ENCODE measurements at regions not wholly inside any gene's neighbourhood (a gene's known extent, or its start where the extent isn't known, plus 50 kb on each side); places are given as distances from the start of the nearest gene placed in this dataset.

DNA sequence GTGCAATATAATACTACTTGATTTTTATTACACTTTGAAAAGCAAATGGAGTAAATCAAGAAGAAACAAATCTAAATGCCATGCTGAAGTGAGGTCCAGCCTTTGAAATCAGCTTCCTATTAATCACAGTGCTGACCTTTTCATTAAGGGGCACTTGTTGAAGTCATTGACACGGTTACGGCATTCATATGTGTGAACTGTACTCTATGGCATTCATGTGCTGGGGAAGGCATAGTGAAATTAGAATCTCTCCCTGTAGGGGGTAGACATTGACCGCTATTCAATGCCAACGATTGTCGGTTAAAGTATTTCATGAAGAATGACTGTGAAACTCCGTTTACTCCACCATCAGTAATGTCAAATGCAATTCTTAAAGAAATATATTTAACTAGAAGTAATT, 296.1 kb upstream of the SEMA3A start:
- peak; percentile 9 for DNase-seq (ENCODE audit: low read depth)

DNA sequence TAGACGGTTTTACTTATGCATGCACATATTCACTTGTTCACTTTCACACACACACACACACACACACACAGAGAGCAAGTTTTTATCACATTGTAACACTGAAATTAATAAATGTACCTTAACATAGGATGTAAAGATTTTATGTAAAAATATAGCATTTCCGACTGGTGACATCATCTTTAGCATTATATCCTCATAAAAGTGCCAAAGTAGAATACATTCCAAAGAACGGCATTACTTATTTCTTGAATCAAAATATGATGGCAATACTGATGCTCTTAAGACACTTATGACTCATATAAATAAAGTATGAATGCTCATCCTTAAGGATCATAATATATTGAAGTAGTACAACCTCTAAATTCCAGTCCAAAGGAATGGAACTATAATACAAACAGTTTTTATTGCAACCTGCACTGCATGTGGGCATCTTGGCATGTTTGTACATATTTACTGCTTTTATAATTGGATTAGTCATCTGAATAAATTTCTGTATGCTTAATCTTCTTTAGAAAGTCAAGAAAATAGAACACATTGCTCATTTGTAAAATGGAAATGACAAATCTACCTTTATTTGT, 290.0 kb upstream of the SEMA3A start:
- no peak for DNase-seq (ENCODE audit: low read depth)

DNA sequence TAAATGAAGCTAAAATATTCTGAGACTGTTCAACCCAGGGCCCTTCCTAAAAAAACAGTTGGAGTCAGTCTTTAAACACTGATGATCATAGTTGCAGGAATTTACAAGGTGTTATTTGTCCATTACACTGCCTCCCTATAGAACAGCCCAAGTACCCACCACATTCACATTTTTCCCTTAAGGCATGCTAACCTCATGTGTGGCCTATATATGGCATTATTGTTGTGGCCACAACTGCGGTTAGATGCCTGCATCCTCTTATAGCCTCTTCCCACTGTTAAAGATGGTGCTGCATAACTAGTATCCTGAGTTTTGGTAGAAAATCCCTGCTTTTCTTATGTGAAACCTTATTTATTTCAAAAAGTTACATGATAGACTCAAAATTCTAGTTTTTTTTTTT, 287.9 kb upstream of the SEMA3A start:
- no peak for DNase-seq (ENCODE audit: low read depth)

DNA sequence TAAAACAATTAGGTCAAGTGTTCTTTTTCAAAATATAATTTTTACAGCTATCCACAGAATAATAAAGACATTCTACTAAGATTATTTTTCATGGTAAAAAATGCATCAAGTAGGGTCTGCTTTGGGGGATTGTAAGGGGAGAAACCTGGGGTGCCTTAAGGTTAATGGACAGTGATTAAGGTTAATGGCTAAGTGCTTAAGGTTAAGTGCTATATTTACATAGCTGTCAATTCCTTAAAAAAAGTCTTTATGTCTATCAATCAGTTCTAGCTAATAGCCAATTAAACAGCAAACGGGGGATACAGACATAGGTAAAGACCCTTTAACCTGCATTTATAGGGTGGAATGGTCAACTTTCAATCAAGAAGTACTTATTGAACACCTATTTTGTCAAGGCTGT, 284.5 kb upstream of the SEMA3A start:
- no peak for DNase-seq (ENCODE audit: low read depth)

DNA sequence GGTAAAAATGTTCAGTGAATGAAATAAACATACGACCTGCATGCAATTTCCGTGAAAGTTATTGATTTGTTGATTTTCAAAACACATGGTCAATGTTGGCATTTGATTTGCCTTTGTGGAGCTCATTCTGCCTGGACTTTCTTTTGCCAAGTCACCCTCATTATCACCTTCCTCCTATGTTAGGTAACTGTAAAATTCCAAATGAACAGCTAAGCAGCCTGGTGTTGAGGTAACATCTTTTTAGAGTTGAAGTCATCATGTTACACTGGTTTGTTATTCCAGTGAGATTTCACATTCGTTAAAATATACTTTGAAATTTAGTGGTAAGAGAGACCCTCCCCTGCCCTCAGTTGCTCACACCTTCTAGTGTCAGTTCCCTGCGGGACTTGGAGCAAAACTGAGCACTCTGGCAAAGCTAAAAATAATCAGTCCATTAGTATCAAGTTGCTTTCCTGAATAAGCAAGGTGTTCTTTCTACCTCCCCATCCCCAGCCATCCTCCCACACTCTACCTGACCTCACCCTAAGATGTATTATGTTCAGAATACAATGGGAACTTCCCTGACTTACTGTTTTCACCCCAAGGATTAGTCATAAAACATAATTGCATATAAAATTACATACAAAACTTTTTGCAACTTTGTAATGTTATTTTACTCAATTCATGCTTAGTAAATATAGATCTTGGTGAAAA, 283.3 kb upstream of the SEMA3A start:
- DNase-seq (ENCODE audit: low read depth) = no peak

DNA sequence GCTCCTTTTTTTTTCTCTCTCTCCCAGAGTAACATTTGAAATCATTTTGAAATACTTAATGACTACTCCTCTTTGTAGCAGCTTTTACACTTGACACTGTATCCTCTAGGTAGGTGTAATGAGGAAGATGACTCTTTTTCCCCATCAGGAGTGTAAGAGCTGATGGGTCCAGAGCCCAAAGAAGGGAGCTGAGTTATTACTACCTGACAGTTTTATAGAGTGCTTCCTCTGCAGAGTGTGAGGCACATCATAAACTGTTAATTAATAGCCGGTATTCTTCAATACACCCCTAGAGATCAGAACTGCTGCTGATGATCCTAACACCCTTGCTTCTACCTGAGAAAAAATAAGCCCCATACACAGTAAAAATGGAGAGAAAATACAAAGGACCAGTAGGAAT, 279.8 kb upstream of the SEMA3A start:
- no peak for DNase-seq (ENCODE audit: low read depth)

DNA sequence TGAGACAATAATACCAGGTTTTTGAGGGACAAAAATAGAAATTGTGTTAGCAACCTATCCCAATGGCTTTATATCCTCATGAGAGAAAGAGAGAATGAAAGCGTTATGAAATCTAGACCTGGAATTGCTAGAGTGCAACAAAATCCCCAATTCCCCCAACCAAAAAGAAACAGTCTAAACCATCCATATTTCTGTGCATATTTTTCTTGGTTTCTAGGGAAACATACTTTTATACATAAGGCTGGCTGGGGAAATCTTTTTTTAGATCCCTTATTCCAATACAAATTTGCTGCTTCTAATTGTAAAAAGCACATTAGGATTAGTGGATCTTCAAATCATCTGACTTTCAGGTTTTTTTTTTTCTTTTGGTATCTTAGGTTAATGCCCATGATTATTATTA, 277.0 kb upstream of the SEMA3A start:
- no peak for DNase-seq (ENCODE audit: low read depth)

DNA sequence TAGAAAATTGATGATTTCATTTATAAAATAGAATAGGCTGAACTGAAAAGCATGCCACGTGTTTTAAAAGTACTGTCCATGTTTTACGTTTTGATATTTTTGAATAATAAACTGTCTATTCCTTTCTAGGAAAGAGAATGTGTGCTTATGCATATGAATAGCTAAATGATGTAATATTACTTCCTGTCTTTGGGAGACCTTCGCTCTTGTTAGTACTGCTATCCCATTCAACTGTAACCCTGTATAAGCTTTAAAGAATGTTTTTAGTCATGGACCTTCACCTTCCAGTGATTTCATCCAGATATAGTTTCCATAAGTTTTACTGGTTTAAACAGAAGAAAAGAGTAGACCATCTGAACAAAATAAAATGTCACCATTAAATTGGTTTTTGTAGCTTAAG, 274.4 kb upstream of the SEMA3A start:
- DNase-seq (ENCODE audit: low read depth) = no peak

DNA sequence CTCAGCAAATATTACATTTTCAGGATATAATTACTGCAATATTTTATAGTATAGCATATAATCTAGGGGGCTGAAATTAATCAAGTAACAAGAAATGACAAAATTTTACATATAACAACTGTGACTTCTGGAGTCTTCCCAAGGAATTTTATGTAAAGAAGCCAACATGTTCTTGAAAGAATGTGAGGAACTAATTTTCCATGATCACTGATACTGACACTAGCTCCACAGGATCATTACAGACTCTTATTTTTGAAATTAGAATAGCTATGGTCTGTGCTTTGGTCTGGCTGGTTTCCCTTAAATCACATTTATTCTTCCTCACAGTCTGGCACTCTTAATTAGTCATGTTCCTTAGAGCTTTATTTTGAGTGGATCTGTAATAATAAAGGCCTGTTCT, 267.7 kb upstream of the SEMA3A start:
- no peak for DNase-seq (ENCODE audit: low read depth)

DNA sequence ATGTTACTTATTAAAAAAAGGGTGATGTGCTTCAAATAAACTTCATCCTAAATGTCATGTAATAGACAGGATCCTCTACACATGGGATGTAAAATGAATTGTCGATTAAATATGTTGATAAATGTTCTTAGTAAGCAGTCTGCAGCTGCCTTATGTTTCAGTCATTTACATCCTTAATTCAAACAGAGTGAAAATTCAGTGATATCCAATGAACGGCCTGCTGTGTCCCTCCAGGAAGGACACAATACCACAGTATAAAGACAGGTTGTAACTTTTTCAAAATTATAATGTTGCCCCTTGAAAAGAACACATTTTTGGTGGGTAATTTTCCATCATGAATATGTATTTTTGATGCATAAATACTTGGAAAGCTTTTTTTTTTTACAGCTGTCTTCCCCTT, 266.5 kb upstream of the SEMA3A start:
- DNase-seq (ENCODE audit: low read depth) = no peak

DNA sequence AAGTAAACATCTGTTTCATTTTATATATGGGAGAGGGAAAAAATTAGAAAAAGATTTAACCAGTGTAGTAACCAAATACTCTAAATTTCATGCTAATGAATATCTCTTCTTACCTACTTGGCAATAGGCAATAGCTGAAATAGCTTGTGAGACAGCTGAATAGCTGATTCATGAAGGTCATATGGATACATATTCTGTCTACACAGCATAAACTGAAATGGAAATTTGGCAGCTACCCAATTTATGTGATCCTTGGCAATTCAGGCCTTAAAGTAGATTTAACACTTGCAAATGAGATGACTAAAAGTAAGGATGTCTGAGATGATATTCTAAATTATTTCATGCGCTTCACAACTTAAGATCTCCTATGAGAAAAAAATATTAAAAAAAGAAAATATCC, 261.2 kb upstream of the SEMA3A start:
- no peak for DNase-seq (ENCODE audit: low read depth)

DNA sequence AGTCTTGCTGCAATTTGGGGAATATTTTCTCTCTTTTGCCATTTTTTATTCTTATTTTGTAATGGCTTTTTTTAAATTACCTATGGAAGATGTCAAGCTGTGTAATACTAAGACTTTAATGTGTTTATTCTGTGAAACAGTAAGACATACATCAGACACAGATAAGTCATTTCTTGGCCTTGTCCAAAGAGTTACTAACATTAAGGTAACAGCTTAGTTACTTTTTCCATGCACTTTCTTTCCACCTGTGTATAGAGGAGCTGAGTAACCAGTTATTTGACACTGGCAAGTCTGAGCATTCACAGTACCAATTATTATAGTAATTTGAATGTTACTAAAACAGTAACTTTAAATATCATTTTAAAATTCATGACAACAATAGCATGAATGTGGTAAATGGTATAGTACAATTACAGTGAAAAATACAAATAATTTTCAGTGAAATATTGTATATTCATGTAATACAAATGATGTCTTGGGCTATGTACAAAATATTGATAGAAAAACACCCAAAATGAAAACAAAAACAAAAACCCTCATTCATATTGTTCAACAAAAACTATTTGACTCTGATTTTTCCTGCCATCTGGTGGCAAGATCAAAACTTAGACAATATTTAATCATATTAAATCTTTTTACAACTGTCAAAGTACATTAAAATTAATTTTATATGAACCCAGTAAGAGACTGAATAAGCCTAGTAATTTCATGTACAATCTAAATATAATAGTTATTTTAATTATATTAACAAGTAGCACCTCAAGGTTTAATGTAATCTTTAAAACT, 259.8 kb upstream of the SEMA3A start:
- no peak for DNase-seq (ENCODE audit: low read depth)

DNA sequence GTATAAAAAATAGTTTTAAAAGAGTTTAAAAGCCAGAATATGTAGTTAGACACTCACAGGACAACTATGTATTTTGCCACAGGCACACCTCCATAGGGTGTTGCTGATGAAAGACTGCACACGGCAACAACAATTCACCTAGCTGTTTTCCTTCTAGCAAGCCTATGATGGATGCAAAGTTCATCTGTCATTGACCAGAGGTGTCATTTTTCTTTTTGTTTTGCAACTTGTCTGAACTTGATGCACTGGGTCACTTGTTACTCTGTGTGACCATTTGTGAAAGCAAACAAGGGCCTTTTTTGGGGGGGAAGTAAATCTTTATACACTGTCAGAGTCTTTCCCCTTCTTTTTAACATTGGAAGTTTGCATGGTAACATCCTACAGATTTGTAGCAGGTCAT, 258.0 kb upstream of the SEMA3A start:
- DNase-seq (ENCODE audit: low read depth) = no peak

DNA sequence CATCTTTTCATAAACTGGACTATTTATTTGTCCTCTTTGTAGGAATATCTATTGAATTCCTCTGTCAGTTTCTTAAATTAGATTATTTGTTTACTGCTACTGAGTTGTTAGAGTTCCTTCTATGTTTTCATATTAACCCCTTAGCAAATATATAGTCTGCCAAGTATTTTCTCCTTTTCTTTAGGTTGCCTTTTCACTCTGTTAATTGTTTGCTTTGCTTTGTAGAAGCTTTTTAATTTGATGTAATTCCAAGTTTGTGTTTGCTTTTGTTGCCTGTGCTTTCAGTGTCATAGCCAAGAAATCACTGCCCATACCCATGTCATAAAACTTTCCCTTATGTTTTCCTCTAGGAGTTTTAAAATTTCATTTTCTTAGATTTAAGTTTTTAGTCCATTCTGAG, 256.2 kb upstream of the SEMA3A start:
- no peak for DNase-seq (ENCODE audit: low read depth)

DNA sequence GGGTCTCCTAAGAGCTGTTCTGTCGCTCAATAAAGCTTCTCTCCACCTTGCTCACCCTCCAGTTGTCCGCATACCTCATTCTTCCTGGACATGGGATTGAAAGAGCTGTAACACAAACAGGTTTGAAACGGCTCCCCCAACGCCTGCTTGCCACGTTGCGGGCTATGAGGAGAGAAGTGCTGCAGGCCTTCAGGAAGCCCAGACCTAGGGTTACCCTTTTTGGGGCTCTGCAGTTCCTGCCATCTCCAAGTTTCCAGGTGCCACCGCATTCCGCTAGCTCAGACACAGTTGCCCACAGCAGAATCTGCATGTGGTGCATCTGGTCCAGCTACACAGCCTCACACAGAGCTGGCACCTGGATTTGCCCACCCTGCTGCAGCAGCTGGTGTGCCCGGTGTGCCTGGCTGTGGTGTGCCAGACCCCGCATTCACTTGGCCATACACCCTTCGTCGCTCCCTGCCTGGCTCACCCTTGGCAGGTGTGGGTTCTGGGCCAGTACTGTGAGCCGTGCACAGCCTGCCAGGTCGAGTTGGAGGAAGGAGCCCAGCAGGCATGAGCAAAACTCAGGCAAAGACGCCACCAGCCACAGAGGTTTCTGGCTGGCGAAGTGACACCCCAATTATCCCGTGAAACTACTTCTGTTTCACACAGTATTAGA, 253.2 kb upstream of the SEMA3A start:
- DNase-seq (ENCODE audit: low read depth) = no peak

DNA sequence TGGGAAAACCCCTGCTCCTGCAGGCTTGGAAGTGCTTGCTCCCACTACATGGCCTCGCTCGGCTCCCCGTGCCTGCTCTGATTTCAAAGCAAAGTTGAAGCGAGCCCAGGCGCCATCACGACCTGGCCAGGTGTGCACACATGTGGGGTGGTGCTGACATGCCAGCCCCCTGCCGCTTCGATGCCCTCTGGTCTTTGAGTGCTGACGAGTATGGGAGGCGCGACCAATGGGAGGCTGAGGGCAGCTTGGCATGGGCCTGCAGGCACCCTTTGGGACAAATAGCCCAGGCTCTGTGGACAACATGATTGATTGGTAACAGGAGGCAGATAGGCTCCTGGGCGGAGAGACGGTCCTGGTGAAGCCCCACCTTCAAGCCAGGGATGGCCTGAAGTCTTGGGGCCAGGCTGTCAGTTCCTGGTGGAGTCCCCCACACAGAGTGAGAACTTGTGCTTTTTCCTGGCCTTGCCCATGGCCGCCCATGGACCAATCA, 252.4 kb upstream of the SEMA3A start:
- DNase-seq (ENCODE audit: low read depth) = no peak

DNA sequence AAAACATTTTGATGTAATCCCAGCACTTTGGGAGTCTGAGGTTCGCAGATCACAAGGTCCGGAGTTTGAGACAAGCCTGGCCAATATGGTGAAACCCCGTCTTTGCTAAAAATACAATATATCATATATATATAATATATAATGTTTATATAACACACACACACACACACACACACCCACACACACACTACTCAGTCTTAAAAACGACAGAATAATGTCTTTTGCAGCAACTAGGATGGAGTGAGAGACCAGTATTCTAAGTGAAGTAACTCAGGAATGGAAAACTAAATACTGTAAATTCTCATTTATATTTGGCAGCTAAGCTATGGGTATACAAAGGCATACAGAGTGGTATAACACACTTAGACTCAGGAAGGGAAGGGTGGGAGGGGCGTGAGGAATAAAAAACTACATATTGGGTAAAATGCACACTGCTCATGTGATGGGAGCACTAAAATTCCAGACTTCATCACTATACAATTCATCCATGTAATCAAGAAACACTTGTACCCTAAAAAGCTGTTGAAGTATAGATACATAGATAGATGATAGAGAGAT, 231.2 kb upstream of the SEMA3A start:
- DNase-seq (ENCODE audit: low read depth) = no peak

DNA sequence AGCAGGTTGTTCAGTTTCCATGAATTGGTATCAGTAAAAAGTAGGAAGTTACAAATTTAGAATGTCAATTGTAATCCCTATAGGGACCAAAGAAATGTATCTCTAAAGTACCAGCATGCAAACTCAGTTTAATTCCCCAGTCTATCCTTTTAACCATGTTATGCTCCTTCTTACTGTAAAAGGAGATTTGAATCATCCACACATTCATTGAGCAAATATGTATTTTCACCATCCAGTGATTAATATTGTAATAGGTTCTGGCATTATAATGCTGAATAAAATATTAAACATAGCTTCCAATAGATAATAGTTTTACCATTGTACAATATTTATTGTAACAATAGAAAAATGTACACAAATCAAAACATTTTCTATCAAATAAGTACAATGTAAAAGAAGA, 228.2 kb upstream of the SEMA3A start:
- DNase-seq (ENCODE audit: low read depth) = peak; percentile 36

DNA sequence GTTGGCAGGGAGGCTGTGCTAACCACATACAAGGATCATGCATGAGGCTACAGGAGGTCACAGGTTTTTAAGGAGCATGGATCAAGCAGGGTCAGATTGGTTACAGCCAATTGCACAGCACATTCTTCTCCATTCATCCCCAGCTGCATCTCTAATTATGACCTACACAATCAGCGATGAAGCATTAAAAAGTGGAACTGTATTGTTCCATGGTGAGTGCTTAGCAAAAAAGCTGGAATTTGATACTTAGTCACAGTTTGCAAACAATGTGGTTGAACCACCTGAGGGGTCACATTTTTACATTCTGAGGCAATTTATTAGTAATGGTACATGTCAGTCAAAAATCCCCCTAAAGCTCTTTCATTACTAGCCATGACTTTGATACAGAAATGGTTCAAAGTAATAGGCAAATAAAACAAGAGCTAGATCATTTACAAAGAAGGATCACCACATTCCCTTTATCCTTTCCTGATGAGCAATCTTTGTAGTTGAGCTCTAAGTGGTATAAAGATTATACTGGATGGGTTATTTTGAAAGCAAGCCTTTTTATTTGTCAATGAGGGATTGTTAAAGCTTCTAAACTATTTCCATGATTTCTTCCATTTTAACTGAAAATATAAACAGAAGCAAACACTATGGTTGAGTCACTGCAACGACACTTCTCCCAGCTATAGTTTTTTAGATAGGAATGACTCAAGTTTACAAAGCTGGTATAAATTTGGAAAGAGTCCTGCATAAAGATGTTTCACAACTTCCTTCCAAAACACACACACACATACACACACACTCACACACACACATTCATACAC, 217.8 kb upstream of the SEMA3A start:
- DNase-seq (ENCODE audit: low read depth) = peak; percentile 82

DNA sequence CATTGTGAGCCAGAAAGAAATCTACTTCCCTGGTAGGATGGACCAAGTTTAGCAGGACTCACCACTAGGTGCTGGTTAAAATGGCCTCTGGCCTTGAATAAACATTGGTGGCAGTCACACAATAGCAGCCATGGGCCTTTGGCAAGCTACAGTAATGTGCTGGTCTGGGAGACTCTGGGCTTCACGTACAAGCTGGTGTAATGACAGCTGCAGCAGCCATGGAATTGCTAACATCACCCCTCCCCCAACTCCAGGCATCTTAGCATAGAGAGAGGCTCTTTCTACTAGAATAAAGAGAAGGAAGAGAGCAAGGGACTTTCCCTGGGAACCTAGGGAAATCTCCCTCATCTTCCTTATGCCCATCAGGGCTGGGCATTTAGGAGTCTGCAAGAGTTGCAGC, 205.1 kb upstream of the SEMA3A start:
- no peak for DNase-seq (ENCODE audit: low read depth)

DNA sequence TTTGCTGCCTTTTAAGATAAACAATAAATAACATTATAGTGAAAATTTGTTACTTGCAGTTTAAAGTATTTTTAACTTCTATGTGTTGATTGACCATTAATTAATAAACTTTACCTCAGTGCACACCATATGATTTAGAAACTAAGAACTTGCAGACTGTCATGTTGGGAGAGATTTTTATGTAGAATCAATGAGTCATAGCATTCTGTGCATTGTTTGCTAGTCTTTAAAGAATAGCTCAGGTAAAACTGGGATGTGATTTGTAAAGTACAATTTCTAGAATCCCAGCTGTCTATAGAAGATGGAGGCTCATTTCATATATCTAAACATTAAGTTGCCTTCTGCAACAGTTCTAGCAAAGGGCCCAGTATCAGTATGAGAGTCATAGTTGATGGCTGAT, 199.6 kb upstream of the SEMA3A start:
- DNase-seq (ENCODE audit: low read depth) = no peak

DNA sequence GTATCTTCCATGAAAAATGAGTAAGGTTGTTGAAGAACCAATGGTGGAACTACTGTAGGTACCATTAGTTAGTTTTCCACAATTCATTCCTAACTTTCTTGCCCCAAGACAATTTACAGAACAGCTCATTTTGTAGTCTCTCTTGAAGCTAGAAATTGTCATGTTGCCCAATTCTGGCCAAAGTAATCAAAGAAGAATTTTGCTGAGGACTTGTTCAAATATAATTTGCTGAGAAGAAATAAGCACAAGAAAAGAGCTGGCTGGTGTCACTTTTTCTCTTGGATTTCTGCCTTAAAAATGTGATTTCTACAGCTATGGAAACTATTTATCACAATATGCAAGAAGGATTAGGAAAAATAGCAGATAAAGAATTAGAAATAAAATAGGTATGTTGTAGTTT, 199.2 kb upstream of the SEMA3A start:
- DNase-seq (ENCODE audit: low read depth) = peak; percentile 67
